ENCODE measurements at regions not wholly inside any gene's neighbourhood (a gene's known extent, or its start where the extent isn't known, plus 50 kb on each side); places are given as distances from the start of the nearest gene placed in this dataset.

DNA sequence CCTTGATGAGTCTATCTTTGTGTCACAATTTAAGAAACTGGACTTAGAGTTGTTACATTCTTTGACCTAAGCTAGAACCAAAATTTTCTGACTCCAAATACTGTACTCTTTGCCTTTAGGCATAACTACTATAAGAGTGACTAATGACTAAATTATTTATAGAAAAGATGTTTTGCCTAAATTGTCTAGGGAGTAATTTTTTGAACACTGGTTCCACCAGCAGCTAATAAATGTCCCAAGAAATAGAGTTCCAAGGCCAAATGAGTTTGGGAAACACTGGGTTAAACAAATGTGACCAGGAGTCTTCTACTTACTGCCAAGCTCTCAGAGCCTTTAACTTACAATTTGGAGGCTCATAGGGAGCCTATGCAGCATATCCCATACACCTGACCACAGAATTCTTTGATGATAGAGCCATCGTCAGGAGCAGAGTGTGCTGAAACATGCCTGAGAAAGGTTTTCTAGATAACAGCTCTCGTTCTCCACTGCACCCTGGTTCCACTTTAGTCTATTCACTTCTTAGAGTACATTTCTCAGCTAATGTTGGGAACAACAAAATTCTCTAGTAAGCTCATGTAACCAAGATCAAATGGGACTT lies 215.9 kb upstream of the HMGA2 start:
- TF ChIP-seq, protein P1, sequence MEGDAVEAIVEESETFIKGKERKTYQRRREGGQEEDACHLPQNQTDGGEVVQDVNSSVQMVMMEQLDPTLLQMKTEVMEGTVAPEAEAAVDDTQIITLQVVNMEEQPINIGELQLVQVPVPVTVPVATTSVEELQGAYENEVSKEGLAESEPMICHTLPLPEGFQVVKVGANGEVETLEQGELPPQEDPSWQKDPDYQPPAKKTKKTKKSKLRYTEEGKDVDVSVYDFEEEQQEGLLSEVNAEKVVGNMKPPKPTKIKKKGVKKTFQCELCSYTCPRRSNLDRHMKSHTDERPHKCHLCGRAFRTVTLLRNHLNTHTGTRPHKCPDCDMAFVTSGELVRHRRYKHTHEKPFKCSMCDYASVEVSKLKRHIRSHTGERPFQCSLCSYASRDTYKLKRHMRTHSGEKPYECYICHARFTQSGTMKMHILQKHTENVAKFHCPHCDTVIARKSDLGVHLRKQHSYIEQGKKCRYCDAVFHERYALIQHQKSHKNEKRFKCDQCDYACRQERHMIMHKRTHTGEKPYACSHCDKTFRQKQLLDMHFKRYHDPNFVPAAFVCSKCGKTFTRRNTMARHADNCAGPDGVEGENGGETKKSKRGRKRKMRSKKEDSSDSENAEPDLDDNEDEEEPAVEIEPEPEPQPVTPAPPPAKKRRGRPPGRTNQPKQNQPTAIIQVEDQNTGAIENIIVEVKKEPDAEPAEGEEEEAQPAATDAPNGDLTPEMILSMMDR (IDR thresholded peaks at IDR 0.05; ENCODE audit: insufficient read depth, low read length) = no peak
- no peak overlapping the region for H3K4me3 ChIP-seq (ENCODE audit: low read depth, low read length)
- DNase-seq (ENCODE audit: low read depth) = no peak

DNA sequence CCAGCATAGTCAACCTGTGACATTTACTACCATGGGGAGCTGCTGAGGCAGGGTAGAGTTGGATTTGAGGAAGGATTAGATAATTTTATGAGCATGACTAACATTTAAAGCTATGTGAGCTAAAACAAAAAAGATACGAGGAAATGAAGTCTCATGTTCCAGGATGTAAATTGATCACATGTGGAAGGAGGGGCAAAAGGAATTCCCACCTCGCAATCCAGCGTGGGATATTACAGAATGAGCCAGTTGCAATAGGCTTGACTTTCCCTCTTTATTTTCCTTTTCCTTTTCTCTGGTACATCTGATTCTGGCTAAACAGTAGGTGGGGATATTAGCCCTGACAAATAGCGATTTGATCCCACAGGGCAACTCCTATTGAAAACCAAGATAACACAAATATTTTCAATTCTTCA lies 214.9 kb upstream of the HMGA2 start:
- TF ChIP-seq, protein P1 (IDR thresholded peaks at IDR 0.05; ENCODE audit: insufficient read depth, low read length) = no peak
- no peak overlapping the region for H3K4me3 ChIP-seq (ENCODE audit: low read depth, low read length)
- DNase-seq (ENCODE audit: low read depth) = peak; percentile 90

DNA sequence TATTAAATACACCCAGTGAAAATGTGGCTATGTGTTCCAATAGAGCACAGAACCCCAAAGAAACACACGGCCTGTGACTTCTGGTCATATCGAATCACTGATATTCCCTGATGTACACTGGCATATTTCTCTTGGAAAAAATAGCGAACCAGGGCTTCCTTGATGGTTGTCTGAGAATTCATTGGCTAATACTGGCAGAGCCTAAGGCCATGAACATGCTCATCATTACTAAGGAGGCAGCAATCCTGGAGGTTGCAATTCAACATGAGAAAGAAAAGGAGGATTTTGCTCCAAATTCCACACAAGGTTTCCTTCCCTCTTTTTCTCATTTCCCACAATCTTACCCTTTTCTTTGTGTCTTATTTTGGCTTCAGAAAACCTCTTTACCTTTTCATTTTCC lies 212.9 kb upstream of the HMGA2 start:
- no peak for DNase-seq (ENCODE audit: low read depth)
- no peak overlapping the region for H3K4me3 ChIP-seq (ENCODE audit: low read depth, low read length)
- TF ChIP-seq, protein P1 (IDR thresholded peaks at IDR 0.05; ENCODE audit: insufficient read depth, low read length) = no peak

DNA sequence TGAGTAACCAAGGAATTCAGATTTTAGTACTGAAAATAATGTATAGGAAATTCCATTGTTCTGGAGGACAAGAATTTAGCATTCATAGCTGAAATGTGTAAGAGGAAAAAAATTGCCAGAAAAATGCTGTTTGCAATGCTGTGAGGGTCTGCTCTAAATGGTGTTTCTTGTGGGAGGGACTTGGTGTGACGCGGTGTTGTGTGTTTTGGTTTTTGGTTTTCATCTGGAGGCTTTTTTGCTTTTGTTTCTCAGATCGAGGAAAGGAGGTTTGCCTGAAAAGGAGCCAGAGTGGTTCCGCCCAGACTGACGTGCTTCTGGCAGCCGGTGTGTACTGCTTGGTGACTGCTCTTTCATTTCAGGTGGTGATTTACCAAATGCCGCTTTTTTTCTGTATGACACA lies 211.8 kb upstream of the HMGA2 start:
- TF ChIP-seq, protein P1 (IDR thresholded peaks at IDR 0.05; ENCODE audit: insufficient read depth, low read length) = no peak
- H3K4me3 ChIP-seq (ENCODE audit: low read depth, low read length) = peak overlapping the region; percentile 47
- peak; percentile 82 for DNase-seq (ENCODE audit: low read depth)

DNA sequence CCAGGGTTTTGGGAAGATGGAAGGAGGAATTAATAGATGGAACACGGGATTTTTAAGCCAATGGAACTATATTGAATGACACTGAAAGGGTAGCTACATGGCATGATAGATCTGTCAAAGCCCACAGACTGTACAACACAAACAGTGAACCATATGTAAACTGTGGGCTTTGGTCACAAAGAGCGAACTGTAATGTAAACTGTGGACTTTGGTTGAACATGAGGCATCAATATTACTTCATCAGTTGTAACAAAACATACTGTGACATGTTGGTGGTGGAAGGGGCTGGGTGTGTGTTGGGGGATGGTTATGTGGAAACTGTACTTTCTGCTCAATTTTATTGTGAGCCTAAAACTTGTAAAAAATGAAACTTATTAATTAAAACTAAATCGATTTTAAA lies 210.6 kb upstream of the HMGA2 start:
- H3K4me3 ChIP-seq (ENCODE audit: low read depth, low read length) = no peak overlapping the region
- DNase-seq (ENCODE audit: low read depth) = no peak
- TF ChIP-seq, protein P1 (IDR thresholded peaks at IDR 0.05; ENCODE audit: insufficient read depth, low read length) = no peak

DNA sequence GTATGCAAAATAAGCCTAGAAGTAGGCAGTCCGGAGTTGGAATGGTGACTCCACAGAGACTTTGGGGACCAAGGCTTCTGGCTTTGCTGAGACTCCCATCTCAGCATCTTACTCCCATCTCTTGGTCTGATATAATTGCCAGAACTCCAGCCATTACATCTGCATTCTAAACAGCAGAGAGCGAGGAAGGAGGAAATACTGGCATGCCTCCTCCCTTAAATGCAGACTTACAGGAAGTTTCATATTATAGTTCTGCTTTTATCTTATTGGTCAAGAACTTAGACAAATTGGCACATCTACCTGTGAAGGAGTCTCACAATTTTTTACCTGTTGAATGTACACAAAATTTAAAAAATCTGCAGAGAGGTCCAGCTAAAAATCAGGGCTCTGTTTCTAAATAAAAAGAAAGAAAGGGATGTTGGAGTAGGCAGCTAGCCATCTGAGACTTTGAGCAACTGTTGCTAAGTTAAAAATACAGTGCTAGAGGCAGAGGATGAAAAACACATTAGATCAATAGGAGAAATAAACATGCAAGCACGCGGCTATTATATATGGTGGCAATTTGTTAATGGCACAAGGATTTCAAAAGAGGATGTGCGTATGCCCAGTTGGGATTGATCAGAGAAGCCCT lies 209.9 kb upstream of the HMGA2 start:
- no peak overlapping the region for H3K4me3 ChIP-seq (ENCODE audit: low read depth, low read length)
- DNase-seq (ENCODE audit: low read depth) = no peak
- TF ChIP-seq, protein P1 (IDR thresholded peaks at IDR 0.05; ENCODE audit: insufficient read depth, low read length) = no peak

Data from fibroblast of the aortic adventitia (primary cell).